Fibroblast of lung (primary cell): ENCODE measurements at regions not wholly inside any gene's neighbourhood (a gene's known extent, or its start where the extent isn't known, plus 50 kb on each side); places are given as distances from the start of the nearest gene placed in this dataset.

Source experiments
- CTCF ChIP-seq, 2 donors: IDR thresholded peaks in 1 of 2; conservative IDR thresholded peaks in 1 of 2; 1 replicate in 1 of 2; 2 replicates in 1 of 2; pipeline ENCODE4 v1.5.1; 2011 to 2012; ENCODE audit warnings: low read length in 2 of 2, control low read depth in 1 of 2, inconsistent platforms in 1 of 2, low read depth in 1 of 2, mild to moderate bottlenecking in 1 of 2
- EZH2 ChIP-seq: IDR thresholded peaks from 2 replicates; pipeline ENCODE4 v1.5.1; 2012; ENCODE audit warnings: low read length, control low read depth, mild to moderate bottlenecking; ENCODE audit errors: missing control alignments

GRCh38 chr4:128341634-128342033 is 54.0 kb upstream of the PGRMC2 start:
- no peak for TF ChIP-seq CTCF (conservative IDR thresholded peaks at IDR 0.05 in 1 of 2, IDR thresholded peaks at IDR 0.05 in 1 of 2; ENCODE audit: low read depth in 1 of 2, low read length in 2 of 2)
- TF ChIP-seq EZH2 = no peak
